K562 (cell line): ENCODE measurements at regions not wholly inside any gene's neighbourhood (a gene's known extent, or its start where the extent isn't known, plus 50 kb on each side); places are given as distances from the start of the nearest gene placed in this dataset.

Source experiments
- ATAC-seq: fragments of 200-7000 bp; cut with Tn5 transposase; 3 replicates; pipeline ENCODE4 v1.9.1; 2020; ENCODE audit warnings: moderate library complexity
- BruUV-seq: library from RNA; stranded (reverse); fragments of 400-500 nt; replicated peaks from 2 replicates; lab custom pipeline; 2021; lab: Mats Ljungman, UMichigan
- CTCF ChIA-PET: fragments of 300-600 bp; formaldehyde crosslinking; extraction: SDS; loops from one replicate; lab custom pipeline; 2021; ENCODE audit warnings: low intra/inter-chr PET ratio; lab: Yijun Ruan, JAX
- POLR2A ChIA-PET: fragments of 300-600, 350-650 bp; sonication (Branson Sonifier 250); formaldehyde crosslinking; extraction: SDS; loops from one replicate; lab custom pipeline; 2021; ENCODE audit warnings: antibody characterized with exemption, inconsistent platforms; lab: Yijun Ruan, JAX
- DNase-seq, 4 experiments: peaks; one replicate each; pipeline versions ENCODE4 v3.0.0 to v3.0.0-alpha.2; 2011 to 2018; ENCODE audit warnings: low spot score in 3 of 4, mixed read lengths in 3 of 4; ENCODE audit errors: extremely low read depth in 1 of 4
- FAIRE-seq: peaks from 2 replicates; lab custom pipeline; 2011; peaks lifted over from hg19 to GRCh38; lab: Jason Lieb, UNC
- H2AFZ ChIP-seq: 2 replicates; pipeline ENCODE4 v1.6.0; 2011; ENCODE audit warnings: low read depth, low read length, control low read depth, inconsistent platforms
- H3K27ac ChIP-seq: fragments of 200-600 bp; 3 replicates; pipeline ENCODE4 v1.8.0; 2011; ENCODE audit warnings: low read depth, mild to moderate bottlenecking, control low read depth, inconsistent platforms, low read length, moderate library complexity, mixed read lengths; ENCODE audit errors: extremely low read depth
- H3K27me3 ChIP-seq, 2 experiments: fragments of 300-600 bp in 1 of 2; 2 replicates in 1 of 2; 3 replicates in 1 of 2; pipeline versions ENCODE4 v1.6.0 to v1.8.0; 2011; ENCODE audit warnings: inconsistent platforms in 2 of 2, low read length in 2 of 2, mild to moderate bottlenecking in 1 of 2, mixed read lengths in 1 of 2, moderate library complexity in 1 of 2; ENCODE audit not compliant: control insufficient read depth in 2 of 2, insufficient read depth in 2 of 2
- H3K36me3 ChIP-seq: fragments of 300-600 bp; 3 replicates; pipeline ENCODE4 v1.8.0; 2011; ENCODE audit warnings: mild to moderate bottlenecking, low read length, inconsistent platforms; ENCODE audit not compliant: control insufficient read depth, insufficient read depth
- H3K4me1 ChIP-seq, 2 experiments: fragments of 200-600 bp in 1 of 2; replicated peaks in 1 of 2; 2 replicates in 1 of 2; 3 replicates in 1 of 2; pipeline versions ENCODE4 v1.5.1 to v1.8.0; 2011; ENCODE audit warnings: inconsistent platforms in 2 of 2, low read length in 2 of 2, mild to moderate bottlenecking in 1 of 2, mixed read lengths in 1 of 2, moderate library complexity in 1 of 2; ENCODE audit not compliant: control insufficient read depth in 2 of 2, insufficient read depth in 2 of 2
- H3K4me2 ChIP-seq: 2 replicates; pipeline ENCODE4 v1.6.1; 2011; ENCODE audit warnings: low read length, control low read depth, inconsistent platforms, mixed read lengths; ENCODE audit not compliant: insufficient read depth
- H3K4me3 ChIP-seq: fragments of 200-600 bp; sonication (generic), shearing (Covaris generic); 2 replicates; pipeline ENCODE4 v1.5.1; 2016; ENCODE audit warnings: control low read depth, inconsistent platforms
- H3K79me2 ChIP-seq: fragments of 200-600 bp; 3 replicates; pipeline ENCODE4 v1.8.0; 2011; ENCODE audit warnings: low read length, inconsistent platforms; ENCODE audit not compliant: control insufficient read depth, insufficient read depth
- H3K9ac ChIP-seq, 2 experiments: 2 replicates each; pipeline versions ENCODE4 v1.6.0 to v1.6.1; 2011; ENCODE audit warnings: low read depth in 2 of 2, low read length in 2 of 2, control low read depth in 1 of 2, inconsistent platforms in 1 of 2, mild to moderate bottlenecking in 1 of 2, mixed read lengths in 1 of 2; ENCODE audit not compliant: insufficient read depth in 1 of 2
- H3K9me1 ChIP-seq: one replicate; pipeline ENCODE4 v1.6.0; 2011; ENCODE audit warnings: inconsistent platforms, mild to moderate bottlenecking, low read length, moderate library complexity; ENCODE audit not compliant: control insufficient read depth, insufficient read depth
- H3K9me3 ChIP-seq: replicated peaks from 2 replicates; pipeline ENCODE4 v1.5.1; 2011; ENCODE audit warnings: low read depth, low read length, inconsistent platforms; ENCODE audit not compliant: control insufficient read depth, insufficient read depth
- H4K20me1 ChIP-seq: replicated peaks from 2 replicates; pipeline ENCODE4 v1.6.1; 2011; ENCODE audit warnings: low read length, inconsistent platforms, mixed read lengths; ENCODE audit not compliant: control insufficient read depth, insufficient read depth
- BDP1 ChIP-seq: IDR thresholded peaks from 3 replicates; pipeline ENCODE4 v1.6.1; 2011; ENCODE audit not compliant: insufficient read length, insufficient read depth
- CCNT2 ChIP-seq: IDR thresholded peaks from 2 replicates; pipeline ENCODE4 v1.6.1; 2011; ENCODE audit warnings: borderline replicate concordance, low read depth, mild to moderate bottlenecking, moderate library complexity, mixed read lengths, low read length; ENCODE audit not compliant: insufficient read length; ENCODE audit errors: extremely low read depth
- DLX4 ChIP-seq: fragments of 250-450 bp; sonication (Bioruptor Pico); IDR thresholded peaks from 2 replicates; pipeline ENCODE4 v1.6.1; 2021; ENCODE audit warnings: mild to moderate bottlenecking
- E2F5 ChIP-seq: sonication (generic); formaldehyde crosslinking; IDR thresholded peaks from 2 replicates; pipeline ENCODE4 v1.8.0; 2022; ENCODE audit warnings: mild to moderate bottlenecking, missing genetic modification reagents
- ELF1 ChIP-seq: fragments of 200-800 bp; sonication (Bioruptor generic); IDR thresholded peaks from 2 replicates; pipeline ENCODE4 v1.6.1; 2016; ENCODE audit warnings: missing genetic modification characterization, missing compliant biosample characterization
- FOS ChIP-seq: IDR thresholded peaks from 3 replicates; pipeline ENCODE4 v1.6.1; 2011; ENCODE audit not compliant: insufficient read length; ENCODE audit errors: extremely low read depth
- HDAC6 ChIP-seq: IDR thresholded peaks from 2 replicates; pipeline ENCODE4 v1.6.1; 2012; ENCODE audit warnings: low read depth, mild to moderate bottlenecking, control low read depth, inconsistent platforms, low read length, moderate library complexity
- HNRNPL ChIP-seq: fragments of 200-400 bp; formaldehyde crosslinking; IDR thresholded peaks from 2 replicates; pipeline ENCODE4 v1.6.1; 2017; ENCODE audit warnings: low read depth, mild to moderate bottlenecking, low read length
- ID3 ChIP-seq, 2 experiments: fragments of 250-450 bp in 1 of 2; fragments of 450-650 bp in 1 of 2; sonication (Bioruptor Pico) in 1 of 2; IDR thresholded peaks; 2 replicates each; pipeline versions ENCODE4 v1.6.1 to v1.8.0; 2016 to 2021; ENCODE audit warnings: mild to moderate bottlenecking in 2 of 2, moderate library complexity in 2 of 2, missing compliant biosample characterization in 1 of 2, missing genetic modification characterization in 1 of 2
- POLR2A ChIP-seq: fragments of 450-650 bp; conservative IDR thresholded peaks from 2 replicates; pipeline ENCODE4 v1.6.1; 2016
- POLR3G ChIP-seq: IDR thresholded peaks from 2 replicates; pipeline ENCODE4 v1.6.1; 2011; ENCODE audit not compliant: insufficient read length, insufficient replicate concordance; ENCODE audit errors: extremely low read depth
- RBM34 ChIP-seq: fragments of 200-400 bp; formaldehyde crosslinking; IDR thresholded peaks from 2 replicates; pipeline ENCODE4 v1.6.1; 2018; ENCODE audit warnings: low read length, borderline replicate concordance; ENCODE audit not compliant: insufficient read depth
- SP1 ChIP-seq: sonication (generic); formaldehyde crosslinking; IDR thresholded peaks from 2 replicates; pipeline ENCODE4 v1.8.1; 2022; ENCODE audit warnings: mild to moderate bottlenecking, missing genetic modification reagents
- SRSF9 ChIP-seq: fragments of 200-400 bp; formaldehyde crosslinking; IDR thresholded peaks from 2 replicates; pipeline ENCODE4 v1.6.1; 2017; ENCODE audit warnings: low read depth, low read length, borderline replicate concordance
- STAG1 ChIP-seq: sonication (generic); formaldehyde crosslinking; IDR thresholded peaks from 2 replicates; pipeline ENCODE4 v1.5.0; 2020; ENCODE audit warnings: missing genetic modification reagents, borderline replicate concordance
- ZFPM2 ChIP-seq: fragments of 250-450 bp; sonication (Bioruptor Pico); IDR thresholded peaks from 2 replicates; pipeline ENCODE4 v1.5.1; 2022; ENCODE audit warnings: mild to moderate bottlenecking
- ZNF518B ChIP-seq: fragments of 250-450 bp; sonication (Bioruptor Pico); IDR thresholded peaks from 2 replicates; pipeline ENCODE4 v1.5.0; 2021; ENCODE audit warnings: mild to moderate bottlenecking, moderate library complexity
- ZNF589 ChIP-seq: fragments of 200-800 bp; sonication (Bioruptor generic); IDR thresholded peaks from 2 replicates; pipeline ENCODE4 v1.6.1; 2016; ENCODE audit warnings: low read depth, missing genetic modification characterization, missing compliant biosample characterization
- WGBS: fragments of 100-300 bp; shearing (Covaris generic); methylation state at CpG from one replicate; pipeline ENCODE4 v1.1.6; 2016; ENCODE audit warnings: low coverage, mixed read lengths; ENCODE audit not compliant: insufficient coverage; ENCODE audit errors: missing lambda C conversion rate; 5-methylcytosine and 5-hydroxymethylcytosine counted together
- in situ Hi-C: fragments of 300-500 bp; cut with MboI; formaldehyde crosslinking; loops from 4 replicates; pipeline ENCODE4 v1.15.0; 2018; ENCODE audit warnings: inconsistent platforms, mixed read lengths
- intact Hi-C: fragments of 100-400 bp; cut with micrococcal nuclease; formaldehyde crosslinking; loops from 2 replicates; pipeline ENCODE4 v1.14.2; 2022

GRCh38 chr6:48280035-48280620, 169.1 kb upstream of the PTCHD4 start:
- BruUV-seq: no TSS peak
- H2AFZ ChIP-seq: no peak overlapping the region
- no peaks in the 10 kb centered on the region; the same call in 1 of the 2 replicates for H3K9me3 ChIP-seq
- no peak overlapping the region for H3K4me3 ChIP-seq
- no peak overlapping the region for H3K4me2 ChIP-seq
- 0% methylated on average over 1 of the region's 1 CpG for WGBS
- no peak overlapping the region for H3K9ac ChIP-seq
- H3K27me3 ChIP-seq: no peaks in the 10 kb centered on the region
- ChIA-PET CTCF (no interaction called here), POLR2A (no interaction called here)
- no peaks in the 10 kb centered on the region for H4K20me1 ChIP-seq
- DNase-seq (no peak), ATAC-seq (no peak), FAIRE-seq (no peak)
- H3K36me3 ChIP-seq: no peaks in the 10 kb centered on the region
- no peak overlapping the region for H3K27ac ChIP-seq
- H3K4me1 ChIP-seq: no peaks in the 10 kb centered on the region
- in situ Hi-C loops: no loop called here
- intact Hi-C loops: no loop called here
- H3K79me2 ChIP-seq: no peaks in the 10 kb centered on the region
- H3K9me1 ChIP-seq: no peaks in the 10 kb centered on the region
- TF ChIP-seq ZFPM2 (CRISPR knock-in tag) (no peak), HDAC6 (no peak), ID3 (CRISPR knock-in tag; IDR thresholded peaks at IDR 0.05) (no peak), ID3 (tag; IDR thresholded peaks at IDR 0.05) (no peak), SRSF9 (no peak), RBM34 (no peak), FOS (no peak), ZNF589 (CRISPR knock-in tag) (no peak), POLR2A (no peak), CCNT2 (no peak), HNRNPL (no peak), ELF1 (tag) (no peak), POLR3G (no peak), STAG1 (CRISPR knock-in tag) (no peak), BDP1 (no peak), SP1 (CRISPR knock-in tag) (no peak), DLX4 (CRISPR knock-in tag) (no peak), E2F5 (CRISPR knock-in tag) (no peak), ZNF518B (no peak)
